Ovary (tissue), 7 donors: ENCODE measurements at regions not wholly inside any gene's neighbourhood (a gene's known extent, or its start where the extent isn't known, plus 50 kb on each side); places are given as distances from the start of the nearest gene placed in this dataset.

Source experiments
- DNase-seq, 5 donors: peaks; one replicate each; pipeline ENCODE4 v3.0.0-alpha.2; 2019 to 2020
- H3K27ac ChIP-seq, 2 donors: fragments of 200-600 bp; one replicate each; pipeline versions ENCODE4 v1.5.1 to v1.8.0; 2019 to 2022
- H3K27me3 ChIP-seq: fragments of 200-600 bp; one replicate; pipeline ENCODE4 v1.8.0; 2022
- H3K36me3 ChIP-seq: fragments of 200-600 bp; sonication (generic); one replicate; pipeline ENCODE4 v1.5.1; 2019
- H3K4me1 ChIP-seq: one replicate; pipeline ENCODE4 v1.8.1; 2013; ENCODE audit warnings: mild to moderate bottlenecking, moderate library complexity; ENCODE audit not compliant: insufficient read depth
- H3K4me3 ChIP-seq: fragments of 200-600 bp; sonication (generic); one replicate; pipeline ENCODE4 v1.5.1; 2017
- H3K9me3 ChIP-seq, 2 donors: fragments of 200-600 bp in 1 of 2; sonication (generic) in 1 of 2; one replicate each; pipeline versions ENCODE4 v1.5.1 to v1.8.1; 2013 to 2019; ENCODE audit warnings: mild to moderate bottlenecking in 1 of 2, moderate library complexity in 1 of 2
- CTCF ChIP-seq, 3 donors: fragments of 450-650 bp in 2 of 3; fragments of 200-600 bp in 1 of 3; IDR thresholded peaks; one replicate each; pipeline versions ENCODE4 v1.5.1 to v1.8.0; 2016 to 2022; ENCODE audit warnings: antibody characterized with exemption in 3 of 3, mild to moderate bottlenecking in 1 of 3
- EP300 ChIP-seq: sonication (generic); formaldehyde crosslinking; IDR thresholded peaks from one replicate; pipeline ENCODE4 v1.6.1; 2017; ENCODE audit warnings: antibody characterized with exemption
- POLR2A ChIP-seq: fragments of 450-650 bp; IDR thresholded peaks from one replicate; pipeline ENCODE4 v1.6.1; 2017; ENCODE audit warnings: antibody characterized with exemption, mild to moderate bottlenecking, moderate library complexity
- WGBS, 3 donors: extraction: QIAGEN DNeasy Blood & Tissue Kit in 1 of 3; methylation state at CpG; one replicate each; pipeline versions ENCODE4 v1.1.5 to v1.1.7; 2013 to 2017; 5-methylcytosine and 5-hydroxymethylcytosine counted together
- intact Hi-C, 4 donors: fragments of 100-400 bp; cut with DNase I; formaldehyde crosslinking; loops; one replicate each; pipeline versions ENCODE4 v1.11.0 to v1.15.1; 2022 to 2023
- donor health status: DM: no; HTN: no; CAD: no; lungs with moderate emphysema.
- donor health status: DM: no; HTN: no; CAD: no.
- donor health status: Bipolar disorder and iron deficiency.
- donor health status: DM: no; HTN: no; CAD: no.
- donor health status: DM: yes; HTN: yes; CAD: no.

GRCh38 chr21:38659936-38660332 lies 145.8 kb upstream of the ETS2 start:
- TF ChIP-seq CTCF (IDR thresholded peaks at IDR 0.05), result no peak
- peaks cover 3% of the 10 kb centered on the region for H3K4me1 ChIP-seq
- H3K4me3 ChIP-seq, result peak overlapping the region; percentile 44
- H3K27me3 ChIP-seq, result no peaks in the 10 kb centered on the region
- WGBS, 3 donors, result 41 to 52% (median 45%) methylated on average over 14 to 16 of the region's 16 CpGs
- H3K27ac ChIP-seq, result no peak overlapping the region
- H3K36me3 ChIP-seq, result no peaks in the 10 kb centered on the region
- intact Hi-C loops, result no loop called here
- no peak for DNase-seq
- H3K9me3 ChIP-seq, result no peaks in the 10 kb centered on the region

- Histone ChIP-seq H3K9me3 (no peaks in the 10 kb centered on the region), H3K4me1 (peaks cover 3% of the 10 kb centered on the region), H3K36me3 (no peaks in the 10 kb centered on the region), H3K4me3 (peak overlapping the region; percentile 44), H3K27me3 (no peaks in the 10 kb centered on the region), H3K27ac (peak overlapping the region; percentile 17 to 49)
- 1 to 3% (median 1%) methylated on average over 56 to 113 of the region's 113 CpGs for WGBS, 3 donors
- intact Hi-C loops, result no loop called here
- peak; percentile 19 to 64 (median 42) for DNase-seq
- TF ChIP-seq CTCF (IDR thresholded peaks at IDR 0.05), result no peak
- TF ChIP-seq EP300, result no peak
- TF ChIP-seq POLR2A, result no peak
These were observed 145.2 kb upstream of the ETS2 start for GRCh38 chr21:38660333-38661196.

GRCh38 chr21:38661197-38661871 lies 144.4 kb upstream of the ETS2 start:
- WGBS, 3 donors, result 0 to 2% (median 1%) methylated on average over 55 to 61 of the region's 61 CpGs
- TF ChIP-seq EP300 (no peak), POLR2A (no peak), CTCF (IDR thresholded peaks at IDR 0.05) (no peak)
- H3K36me3 ChIP-seq, result no peaks in the 10 kb centered on the region
- H3K27ac ChIP-seq, result peak overlapping the region; percentile 17 to 49
- peak overlapping the region; percentile 44 for H3K4me3 ChIP-seq
- H3K9me3 ChIP-seq, result no peaks in the 10 kb centered on the region
- peaks cover 3% of the 10 kb centered on the region for H3K4me1 ChIP-seq
- DNase-seq, result peak; percentile 15 to 47 (median 33)
- H3K27me3 ChIP-seq, result no peaks in the 10 kb centered on the region
- intact Hi-C loops, result no loop called here

GRCh38 chr21:38661889-38662568 lies 143.7 kb upstream of the ETS2 start:
- DNase-seq, result no peak
- peaks cover 3% of the 10 kb centered on the region for H3K4me1 ChIP-seq
- H3K9me3 ChIP-seq, result no peaks in the 10 kb centered on the region
- TF ChIP-seq EP300 (no peak), POLR2A (no peak), CTCF (IDR thresholded peaks at IDR 0.05) (no peak)
- 10 to 15% (median 11%) methylated on average over 8 of the region's 8 CpGs for WGBS, 3 donors
- H3K4me3 ChIP-seq, result peak overlapping the region; percentile 44
- no peaks in the 10 kb centered on the region for H3K36me3 ChIP-seq
- intact Hi-C loops, result no loop called here
- peak overlapping the region in 1 of 2 donors; percentile 34 for H3K27ac ChIP-seq
- H3K27me3 ChIP-seq, result no peaks in the 10 kb centered on the region
